HFFc6 (cell line): ENCODE measurements at regions not wholly inside any gene's neighbourhood (a gene's known extent, or its start where the extent isn't known, plus 50 kb on each side); places are given as distances from the start of the nearest gene placed in this dataset.

Experiments used
- DNase-seq: peaks from one replicate; pipeline ENCODE4 v3.0.0-alpha.2; 2018
- H3K27ac Mint-ChIP-seq: 2 replicates; pipeline ENCODE4 v1.8.0; 2020; ENCODE audit warnings: mild to moderate bottlenecking, mixed read lengths
- H3K27me3 Mint-ChIP-seq: 2 replicates; pipeline ENCODE4 v1.8.0; 2021; ENCODE audit warnings: mild to moderate bottlenecking, moderate library complexity, mixed read lengths; ENCODE audit not compliant: insufficient read depth
- H3K36me3 Mint-ChIP-seq: 2 replicates; pipeline ENCODE4 v1.8.0; 2021; ENCODE audit warnings: low read depth, mixed read lengths
- H3K4me1 Mint-ChIP-seq: 2 replicates; pipeline ENCODE4 v1.8.0; 2020; ENCODE audit warnings: low read depth, mixed read lengths
- H3K4me3 Mint-ChIP-seq: 2 replicates; pipeline ENCODE4 v1.8.0; 2020; ENCODE audit warnings: mild to moderate bottlenecking, moderate library complexity, mixed read lengths
- H3K9me3 Mint-ChIP-seq: 2 replicates; pipeline ENCODE4 v1.8.0; 2020; ENCODE audit warnings: mild to moderate bottlenecking, mixed read lengths
- TF ChIP-seq, protein P1 (sequence below): fragments of 200-600 bp; sonication (generic); IDR thresholded peaks from 2 replicates; pipeline ENCODE4 v1.5.0; 2021; ENCODE audit warnings: antibody characterized with exemption, mild to moderate bottlenecking

- no peaks in the 10 kb centered on the region for H3K27me3 Mint-ChIP-seq
- H3K27ac Mint-ChIP-seq = peak overlapping the region; percentile 39; the same call in 1 of the 2 replicates
- no peak overlapping the region for H3K4me3 Mint-ChIP-seq
- peak; percentile 82 for DNase-seq
- no peaks in the 10 kb centered on the region for H3K9me3 Mint-ChIP-seq
- TF ChIP-seq, protein P1, sequence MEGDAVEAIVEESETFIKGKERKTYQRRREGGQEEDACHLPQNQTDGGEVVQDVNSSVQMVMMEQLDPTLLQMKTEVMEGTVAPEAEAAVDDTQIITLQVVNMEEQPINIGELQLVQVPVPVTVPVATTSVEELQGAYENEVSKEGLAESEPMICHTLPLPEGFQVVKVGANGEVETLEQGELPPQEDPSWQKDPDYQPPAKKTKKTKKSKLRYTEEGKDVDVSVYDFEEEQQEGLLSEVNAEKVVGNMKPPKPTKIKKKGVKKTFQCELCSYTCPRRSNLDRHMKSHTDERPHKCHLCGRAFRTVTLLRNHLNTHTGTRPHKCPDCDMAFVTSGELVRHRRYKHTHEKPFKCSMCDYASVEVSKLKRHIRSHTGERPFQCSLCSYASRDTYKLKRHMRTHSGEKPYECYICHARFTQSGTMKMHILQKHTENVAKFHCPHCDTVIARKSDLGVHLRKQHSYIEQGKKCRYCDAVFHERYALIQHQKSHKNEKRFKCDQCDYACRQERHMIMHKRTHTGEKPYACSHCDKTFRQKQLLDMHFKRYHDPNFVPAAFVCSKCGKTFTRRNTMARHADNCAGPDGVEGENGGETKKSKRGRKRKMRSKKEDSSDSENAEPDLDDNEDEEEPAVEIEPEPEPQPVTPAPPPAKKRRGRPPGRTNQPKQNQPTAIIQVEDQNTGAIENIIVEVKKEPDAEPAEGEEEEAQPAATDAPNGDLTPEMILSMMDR = no peak
- H3K4me1 Mint-ChIP-seq = peaks cover 31% of the 10 kb centered on the region
- H3K36me3 Mint-ChIP-seq = no peaks in the 10 kb centered on the region
Observed at GRCh38 chr2:180690611-180691010, 289.8 kb upstream of the UBE2E3 start.

DNA sequence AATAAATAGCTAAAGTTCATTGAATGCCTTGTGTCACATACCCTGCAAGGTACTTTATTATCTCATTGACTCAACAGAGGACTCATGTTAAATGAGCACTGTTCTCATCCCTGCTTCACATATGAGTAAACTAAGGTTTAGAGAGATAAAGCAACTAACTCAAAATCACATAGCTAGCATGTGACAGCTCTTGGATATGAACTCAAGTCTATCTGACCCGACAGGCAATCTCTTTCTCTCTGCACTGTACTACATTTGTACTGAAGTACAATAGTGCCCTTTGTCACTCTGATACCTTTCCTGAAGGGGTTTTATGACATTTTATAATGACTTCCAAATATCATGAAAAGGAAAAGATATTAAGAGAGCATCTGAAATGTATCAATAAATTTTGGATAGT, 297.5 kb upstream of the UBE2E3 start:
- no peak overlapping the region for H3K27ac Mint-ChIP-seq
- no peaks in the 10 kb centered on the region for H3K36me3 Mint-ChIP-seq
- peaks cover 6% of the 10 kb centered on the region for H3K4me1 Mint-ChIP-seq
- no peaks in the 10 kb centered on the region for H3K27me3 Mint-ChIP-seq
- no peaks in the 10 kb centered on the region for H3K9me3 Mint-ChIP-seq
- no peak for DNase-seq
- TF ChIP-seq, protein P1 = no peak
- no peak overlapping the region for H3K4me3 Mint-ChIP-seq

- Mint-ChIP-seq H3K27ac (no peak overlapping the region), H3K27me3 (no peaks in the 10 kb centered on the region), H3K4me3 (no peak overlapping the region), H3K9me3 (no peaks in the 10 kb centered on the region), H3K4me1 (peaks cover 34% of the 10 kb centered on the region), H3K36me3 (no peaks in the 10 kb centered on the region)
- TF ChIP-seq, protein P1 = no peak
- no peak for DNase-seq
Observed at GRCh38 chr2:180679693-180680092, 300.7 kb upstream of the UBE2E3 start.

GRCh38 chr2:180678625-180678972, 301.8 kb upstream of the UBE2E3 start:
- Mint-ChIP-seq H3K4me3 (no peak overlapping the region), H3K9me3 (no peaks in the 10 kb centered on the region), H3K4me1 (peaks cover 36% of the 10 kb centered on the region), H3K27me3 (no peaks in the 10 kb centered on the region), H3K27ac (no peak overlapping the region), H3K36me3 (no peaks in the 10 kb centered on the region)
- DNase-seq = no peak
- TF ChIP-seq, protein P1 = no peak

DNA sequence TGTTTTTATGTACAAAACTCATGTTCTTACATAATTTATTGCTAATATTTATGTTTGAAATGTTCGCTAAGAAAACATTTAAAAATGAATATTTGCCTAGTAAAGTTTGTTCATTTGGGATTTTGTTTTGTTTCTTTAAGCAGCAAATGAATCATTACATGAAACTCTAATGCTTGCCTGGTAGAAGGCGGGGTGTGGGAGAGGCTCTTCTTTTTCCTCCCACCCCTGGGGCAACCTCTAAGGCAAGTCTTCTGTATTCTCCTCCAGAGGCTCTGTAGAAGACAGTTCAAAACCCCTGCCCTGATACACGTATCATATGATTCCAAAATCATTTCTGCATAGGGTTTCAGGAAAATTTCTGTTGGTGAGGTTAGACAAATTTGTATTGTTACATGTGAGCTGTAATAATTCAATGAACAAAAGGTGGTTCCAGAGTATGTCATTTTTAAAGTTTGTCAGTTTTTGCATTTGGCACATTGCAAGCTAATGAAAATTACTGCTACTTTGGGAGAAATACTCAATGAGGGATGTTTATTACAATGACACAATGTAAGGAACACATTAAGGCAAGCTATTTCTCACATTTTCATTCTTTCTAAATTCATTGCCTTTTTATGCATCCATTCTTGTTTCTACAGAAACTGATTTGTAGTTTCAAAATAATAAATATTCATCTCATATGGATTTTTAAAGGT, 302.3 kb upstream of the UBE2E3 start:
- H3K27ac Mint-ChIP-seq = no peak overlapping the region
- no peaks in the 10 kb centered on the region for H3K36me3 Mint-ChIP-seq
- TF ChIP-seq, protein P1 = no peak
- no peak for DNase-seq
- H3K9me3 Mint-ChIP-seq = no peaks in the 10 kb centered on the region
- peaks cover 36% of the 10 kb centered on the region for H3K4me1 Mint-ChIP-seq
- H3K27me3 Mint-ChIP-seq = no peaks in the 10 kb centered on the region
- no peak overlapping the region for H3K4me3 Mint-ChIP-seq

DNA sequence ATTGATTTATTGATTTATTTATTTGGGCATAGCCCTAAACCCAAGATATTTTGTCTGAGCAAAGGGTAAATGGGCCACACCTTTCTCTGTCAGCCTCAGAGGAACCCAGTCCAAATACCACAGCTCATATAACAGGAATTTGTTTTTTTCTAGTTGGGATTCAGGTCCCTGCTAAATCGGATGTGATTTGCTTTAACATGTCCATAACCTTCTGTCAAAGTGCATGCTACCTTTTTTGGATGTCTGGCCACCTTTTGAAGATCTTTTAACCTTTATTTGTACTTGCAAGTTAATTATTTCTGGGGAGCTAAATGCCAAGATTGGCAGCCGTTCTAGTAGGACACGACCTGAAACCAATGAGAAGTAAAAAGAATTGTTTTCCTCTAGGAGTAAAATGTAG, 303.2 kb upstream of the UBE2E3 start:
- Mint-ChIP-seq H3K4me1 (peaks cover 36% of the 10 kb centered on the region), H3K27me3 (no peaks in the 10 kb centered on the region), H3K36me3 (no peaks in the 10 kb centered on the region), H3K9me3 (no peaks in the 10 kb centered on the region), H3K4me3 (no peak overlapping the region), H3K27ac (peak overlapping the region; percentile 27; the same call in 1 of the 2 replicates)
- DNase-seq = no peak
- TF ChIP-seq, protein P1 = no peak
